ENCODE measurements at regions not wholly inside any gene's neighbourhood (a gene's known extent, or its start where the extent isn't known, plus 50 kb on each side); places are given as distances from the start of the nearest gene placed in this dataset.
A peak's percentile ranks its signal among the peaks of the same experiment; 100 is the strongest.
"Not testable (repeated sequence)": the region's sequence is repeated elsewhere in the genome, so short reads cannot be mapped to it uniquely, and the experiment has no call there.

- DNase-seq (ENCODE audit: low spot score) = not testable (repeated sequence)
Measured at GRCh38 chr2:128598260-128598659, 279.6 kb upstream of the HS6ST1 start.

- no peak for DNase-seq (ENCODE audit: low spot score)
Measured at GRCh38 chr2:128598862-128599441, 280.3 kb upstream of the HS6ST1 start.

GRCh38 chr2:128599700-128600099, 281.0 kb upstream of the HS6ST1 start:
- no peak for DNase-seq (ENCODE audit: low spot score)

DNA sequence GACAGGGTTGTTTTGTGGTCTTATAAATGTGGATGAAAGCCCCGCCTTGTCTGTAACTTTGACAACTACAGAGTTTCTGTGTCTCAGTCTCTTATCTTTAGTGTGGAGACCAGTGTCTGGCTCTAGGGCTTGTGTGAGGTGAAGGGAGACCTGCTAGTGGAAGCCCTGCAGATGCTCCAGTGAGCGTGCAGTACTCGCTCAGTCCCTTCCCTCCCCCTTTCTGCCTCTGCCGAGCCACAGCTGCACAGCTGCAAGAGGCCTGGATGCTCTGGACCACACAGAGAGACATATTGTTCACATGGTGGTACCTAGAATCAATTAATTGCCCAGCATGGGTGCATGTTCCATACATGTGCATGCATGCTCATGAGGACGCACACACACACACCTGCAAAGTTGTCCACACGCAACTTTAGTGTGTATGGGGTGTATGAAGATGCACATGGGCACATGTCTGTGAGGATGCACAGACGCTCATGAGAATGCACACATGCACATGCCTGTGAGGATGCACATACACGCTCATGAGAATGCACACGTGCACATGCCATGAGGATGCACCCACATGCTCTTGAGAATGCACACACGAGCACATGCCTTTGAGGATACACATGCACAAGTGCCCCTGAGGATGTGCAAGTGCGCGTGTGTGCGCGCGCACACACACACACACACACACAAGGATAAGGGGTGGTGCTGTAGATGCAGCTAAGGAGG, 282.1 kb upstream of the HS6ST1 start:
- no peak for DNase-seq (ENCODE audit: low spot score)

GRCh38 chr2:128601298-128602037, 282.8 kb upstream of the HS6ST1 start:
- no peak for DNase-seq (ENCODE audit: low spot score)

- DNase-seq (ENCODE audit: low spot score) = no peak
Measured at GRCh38 chr2:128602038-128602698, 283.5 kb upstream of the HS6ST1 start.

- DNase-seq (ENCODE audit: low spot score) = no peak
Measured at GRCh38 chr2:128602699-128603101, 284.0 kb upstream of the HS6ST1 start.

DNA sequence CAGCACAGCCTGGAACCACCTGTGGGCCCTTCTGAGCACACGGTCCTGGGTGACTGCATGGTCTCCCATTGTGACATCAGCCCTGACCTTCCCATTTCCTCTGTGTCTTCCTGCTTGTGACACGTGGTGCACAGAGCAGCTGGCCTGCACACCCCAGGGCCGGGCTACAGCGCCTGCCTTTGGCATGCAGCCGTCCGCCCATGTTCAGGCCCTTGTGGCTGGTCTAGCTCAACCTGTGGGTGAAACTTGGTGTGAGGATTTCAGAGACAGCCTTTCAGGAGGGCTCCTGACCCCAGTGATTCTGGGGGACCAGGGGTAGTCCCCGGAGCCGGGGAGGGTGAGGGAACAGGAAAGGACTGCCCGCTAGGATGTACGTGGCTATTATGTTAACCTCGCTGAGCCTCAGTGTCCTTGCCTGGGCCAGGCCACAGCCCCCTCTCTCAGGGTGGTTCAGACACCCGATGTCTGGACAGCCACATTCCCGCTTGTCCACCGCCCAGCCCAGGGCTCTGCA, 284.8 kb upstream of the HS6ST1 start:
- no peak for DNase-seq (ENCODE audit: low spot score)

- DNase-seq (ENCODE audit: low spot score) = no peak
Measured at GRCh38 chr2:128604045-128604444, 285.4 kb upstream of the HS6ST1 start.

- not testable (repeated sequence) for DNase-seq (ENCODE audit: low spot score)
Measured at GRCh38 chr2:128604581-128604980, 285.9 kb upstream of the HS6ST1 start.

DNA sequence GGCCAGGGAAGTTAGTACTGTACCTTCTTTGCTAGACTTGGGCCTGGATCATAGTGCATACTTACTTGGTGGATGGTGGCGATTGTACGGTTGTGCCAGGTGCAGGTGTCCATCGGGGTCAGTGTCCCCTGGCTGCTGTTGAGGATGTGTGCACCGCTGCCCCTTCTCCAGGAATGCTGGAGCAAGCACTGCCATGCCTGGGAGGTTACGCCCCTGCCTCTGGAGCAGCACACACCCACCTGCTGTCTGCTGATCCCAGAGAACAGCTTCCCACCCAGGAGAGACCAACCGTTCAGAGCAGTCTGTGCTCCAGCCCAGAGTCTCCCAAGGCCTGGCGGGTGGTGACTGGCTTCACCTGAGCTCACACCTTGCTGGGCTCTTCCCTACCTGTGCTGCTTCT, 286.8 kb upstream of the HS6ST1 start:
- no peak for DNase-seq (ENCODE audit: low spot score)

GRCh38 chr2:128605931-128606330, 287.3 kb upstream of the HS6ST1 start:
- no peak for DNase-seq (ENCODE audit: low spot score)

- DNase-seq (ENCODE audit: low spot score) = no peak
Measured at GRCh38 chr2:128606837-128607236, 288.2 kb upstream of the HS6ST1 start.

- DNase-seq (ENCODE audit: low spot score) = no peak
Measured at GRCh38 chr2:128607440-128607839, 288.8 kb upstream of the HS6ST1 start.

DNA sequence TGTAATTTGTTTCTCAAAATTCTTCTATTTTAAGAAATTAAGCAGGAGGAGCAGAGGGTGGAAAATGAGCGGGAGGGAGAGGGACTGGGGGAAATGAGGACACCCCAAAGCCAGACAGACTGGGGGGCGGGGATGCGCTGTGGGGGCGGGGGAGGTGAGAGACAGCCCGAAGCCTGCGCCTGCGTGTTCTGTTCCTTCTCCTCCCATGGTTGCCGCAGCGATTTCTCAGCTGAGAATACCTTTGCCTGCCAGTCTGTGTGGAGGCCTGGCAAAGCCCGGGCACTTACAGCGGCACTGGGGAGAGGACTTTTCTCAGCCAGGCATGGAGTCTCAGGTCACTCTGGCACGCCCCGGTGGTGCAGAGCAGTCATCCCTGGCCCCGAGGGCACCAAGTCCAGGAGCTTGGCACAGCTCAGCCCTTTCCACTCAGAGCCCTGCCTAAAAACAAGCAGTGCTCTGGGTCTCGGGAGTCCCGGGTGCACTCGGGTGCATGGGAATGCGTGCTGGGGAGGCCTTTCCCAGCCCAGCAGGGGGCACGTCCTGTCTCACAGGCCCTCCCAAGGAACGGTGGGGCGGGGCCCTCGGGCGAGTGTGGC, 289.3 kb upstream of the HS6ST1 start:
- DNase-seq (ENCODE audit: low spot score) = peak; percentile 40

DNA sequence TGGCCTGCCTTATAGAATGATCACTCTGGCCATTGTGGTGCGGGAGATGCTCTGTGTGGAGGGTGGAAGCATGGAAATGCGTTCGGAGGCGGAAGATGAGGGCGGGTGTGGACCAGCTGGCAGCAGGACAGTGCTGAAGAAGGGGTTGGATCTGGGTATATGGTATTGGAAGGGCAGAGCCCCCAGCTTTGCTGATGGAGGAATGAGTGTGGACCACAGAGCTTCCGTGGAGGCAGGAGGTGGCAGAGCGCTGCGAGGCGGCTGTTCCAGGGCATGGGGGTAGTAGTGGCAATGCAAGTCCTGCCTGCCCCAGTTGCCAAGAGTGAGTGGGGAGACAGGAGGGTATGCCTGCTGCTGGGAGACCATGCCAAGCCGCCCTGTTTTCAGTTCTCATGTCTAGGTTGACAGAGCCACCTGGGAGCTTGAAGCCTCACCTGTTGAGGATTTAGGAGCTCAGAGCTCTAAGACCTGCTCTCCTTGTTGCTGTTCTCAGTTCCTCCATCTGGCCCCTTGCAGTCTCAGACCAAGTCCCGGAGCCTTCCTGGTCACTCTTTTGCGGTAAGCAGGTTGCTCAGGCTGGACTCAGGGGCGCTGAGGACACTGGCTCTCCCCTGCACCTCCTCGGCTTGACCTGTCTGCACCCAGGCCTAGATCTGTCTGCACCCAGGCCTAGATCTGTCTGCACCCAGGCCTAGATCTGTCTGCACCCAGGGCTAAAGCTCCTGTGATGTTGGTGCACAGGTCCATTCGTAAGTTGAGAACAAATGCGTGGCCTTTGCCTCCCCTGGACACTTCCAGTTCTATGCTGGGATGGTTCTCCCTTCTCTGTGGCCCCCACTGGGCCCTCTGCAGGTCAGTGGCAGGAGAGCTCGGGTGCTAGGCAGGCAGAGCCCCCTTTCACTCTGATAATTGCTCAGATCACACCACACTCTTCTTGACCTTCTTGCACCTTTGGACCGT, 290.5 kb upstream of the HS6ST1 start:
- no peak for DNase-seq (ENCODE audit: low spot score)

DNA sequence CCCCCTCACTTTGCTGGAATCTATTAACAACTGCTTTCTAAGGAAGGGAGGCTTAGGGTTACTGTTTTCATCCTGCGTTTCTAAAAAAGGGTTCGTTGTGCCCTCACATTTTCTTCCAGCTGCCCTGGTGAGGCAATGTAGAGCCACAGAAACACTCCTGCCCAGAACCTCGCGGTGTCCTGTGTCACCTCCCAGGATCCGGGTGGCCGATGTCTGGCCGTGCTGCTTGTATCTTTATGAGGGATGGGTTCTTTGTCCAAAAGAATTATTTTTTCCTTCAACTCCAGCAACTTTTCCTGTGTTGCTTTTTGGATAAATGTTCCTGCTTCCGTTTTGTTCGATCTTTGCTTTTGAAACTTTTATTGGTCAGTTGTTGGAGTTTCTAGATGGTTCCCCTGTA, 291.8 kb upstream of the HS6ST1 start:
- DNase-seq (ENCODE audit: low spot score) = no peak

DNA sequence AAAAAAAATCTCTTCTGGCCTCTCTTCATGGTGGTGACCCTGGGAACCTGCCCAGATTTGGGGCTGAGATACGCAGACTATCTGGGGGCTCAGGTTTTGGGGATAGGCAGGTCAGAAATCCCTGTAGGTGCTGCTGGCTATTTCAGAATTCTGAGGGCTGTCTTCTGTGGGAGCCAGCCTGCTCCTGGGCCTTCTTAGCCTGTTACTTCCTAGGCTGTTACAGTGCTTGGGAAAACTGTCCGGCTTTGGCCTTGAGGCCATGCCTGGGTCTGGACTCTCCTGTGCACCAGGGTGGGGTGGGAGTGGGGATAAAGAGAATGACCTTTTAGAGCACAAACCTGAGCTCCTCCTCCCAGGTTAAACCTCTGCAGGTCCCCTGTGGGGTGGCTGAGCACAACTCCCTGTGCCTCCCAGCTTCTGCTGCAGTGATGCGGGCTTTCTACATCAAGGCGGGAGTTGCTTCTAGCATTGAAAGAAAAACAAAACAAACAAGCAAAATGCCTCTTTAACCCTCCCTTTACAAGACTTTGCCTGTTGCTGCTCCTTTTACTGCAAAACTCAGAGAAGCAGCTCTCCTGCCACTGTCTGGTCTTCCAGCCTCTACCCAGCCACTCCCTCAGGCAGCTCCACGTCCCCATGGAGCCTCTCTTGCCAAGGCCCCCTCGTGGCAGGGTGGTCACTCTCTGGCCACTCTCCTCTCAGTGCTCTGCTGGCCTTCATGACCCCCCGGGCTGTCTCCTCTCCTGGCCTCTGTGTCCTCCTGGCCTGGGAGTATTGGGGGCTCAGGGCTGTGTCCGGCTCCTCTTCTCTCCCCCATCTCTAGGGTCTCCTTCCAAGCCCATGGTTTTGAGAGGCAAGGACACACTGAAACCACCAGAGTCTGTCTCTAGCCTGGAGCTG, 293.0 kb upstream of the HS6ST1 start:
- DNase-seq (ENCODE audit: low spot score) = no peak

DNA sequence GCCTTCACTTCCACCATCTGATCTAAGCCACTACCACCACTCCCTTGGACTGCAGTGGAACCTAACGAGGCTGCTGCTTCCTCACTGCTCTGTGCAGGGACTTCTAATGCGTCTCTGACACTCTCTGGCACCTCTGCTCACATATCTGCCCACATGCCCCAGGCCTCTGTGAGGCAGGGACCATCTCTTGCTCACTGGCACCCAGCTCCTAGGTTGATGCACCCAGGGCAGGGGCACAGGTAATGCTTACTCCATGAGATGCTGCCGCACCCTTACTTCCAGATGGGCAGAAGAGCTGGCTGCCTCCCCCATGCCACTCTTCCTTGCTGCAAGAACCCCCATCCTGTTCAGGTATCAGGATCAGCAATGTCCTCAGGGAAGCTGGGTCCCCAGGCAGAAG, 294.0 kb upstream of the HS6ST1 start:
- no peak for DNase-seq (ENCODE audit: low spot score)

- no peak for DNase-seq (ENCODE audit: low spot score)
Measured at GRCh38 chr2:128613351-128613750, 294.7 kb upstream of the HS6ST1 start.
